Progenitor cell of endocrine pancreas (in vitro differentiated cells): ENCODE measurements at regions not wholly inside any gene's neighbourhood (a gene's known extent, or its start where the extent isn't known, plus 50 kb on each side); places are given as distances from the start of the nearest gene placed in this dataset.

Experiments used
- DNase-seq: peaks from one replicate; pipeline ENCODE4 v3.0.0; 2021; ENCODE audit warnings: low spot score; ENCODE audit not compliant: unreplicated experiment
- H3K27ac Mint-ChIP-seq: 2 replicates; pipeline ENCODE4 v1.8.0; 2021; ENCODE audit warnings: mild to moderate bottlenecking, moderate library complexity, mixed read lengths
- H3K27me3 Mint-ChIP-seq: 2 replicates; pipeline ENCODE4 v1.8.0; 2021; ENCODE audit warnings: mixed read lengths
- H3K36me3 Mint-ChIP-seq: 2 replicates; pipeline ENCODE4 v1.8.0; 2022; ENCODE audit warnings: mixed read lengths; ENCODE audit not compliant: insufficient read depth
- H3K4me1 Mint-ChIP-seq: 2 replicates; pipeline ENCODE4 v1.8.0; 2021; ENCODE audit warnings: low read depth, mixed read lengths
- H3K4me3 Mint-ChIP-seq: 2 replicates; pipeline ENCODE4 v1.8.0; 2021; ENCODE audit warnings: low read depth, mild to moderate bottlenecking, moderate library complexity, mixed read lengths
- H3K9me3 Mint-ChIP-seq: 2 replicates; pipeline ENCODE4 v1.8.0; 2021; ENCODE audit warnings: low read depth, mixed read lengths
- TF ChIP-seq, protein P1 (sequence below): fragments of 200-600 bp; sonication (generic); IDR thresholded peaks from one replicate; pipeline ENCODE4 v1.5.0; 2021; ENCODE audit warnings: antibody characterized with exemption, mild to moderate bottlenecking; ENCODE audit not compliant: unreplicated experiment

- no peaks in the 10 kb centered on the region for H3K36me3 Mint-ChIP-seq
- H3K9me3 Mint-ChIP-seq, result peaks cover 3% of the 10 kb centered on the region
- H3K4me1 Mint-ChIP-seq, result peaks cover 8% of the 10 kb centered on the region
- TF ChIP-seq, protein P1, sequence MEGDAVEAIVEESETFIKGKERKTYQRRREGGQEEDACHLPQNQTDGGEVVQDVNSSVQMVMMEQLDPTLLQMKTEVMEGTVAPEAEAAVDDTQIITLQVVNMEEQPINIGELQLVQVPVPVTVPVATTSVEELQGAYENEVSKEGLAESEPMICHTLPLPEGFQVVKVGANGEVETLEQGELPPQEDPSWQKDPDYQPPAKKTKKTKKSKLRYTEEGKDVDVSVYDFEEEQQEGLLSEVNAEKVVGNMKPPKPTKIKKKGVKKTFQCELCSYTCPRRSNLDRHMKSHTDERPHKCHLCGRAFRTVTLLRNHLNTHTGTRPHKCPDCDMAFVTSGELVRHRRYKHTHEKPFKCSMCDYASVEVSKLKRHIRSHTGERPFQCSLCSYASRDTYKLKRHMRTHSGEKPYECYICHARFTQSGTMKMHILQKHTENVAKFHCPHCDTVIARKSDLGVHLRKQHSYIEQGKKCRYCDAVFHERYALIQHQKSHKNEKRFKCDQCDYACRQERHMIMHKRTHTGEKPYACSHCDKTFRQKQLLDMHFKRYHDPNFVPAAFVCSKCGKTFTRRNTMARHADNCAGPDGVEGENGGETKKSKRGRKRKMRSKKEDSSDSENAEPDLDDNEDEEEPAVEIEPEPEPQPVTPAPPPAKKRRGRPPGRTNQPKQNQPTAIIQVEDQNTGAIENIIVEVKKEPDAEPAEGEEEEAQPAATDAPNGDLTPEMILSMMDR, result no peak
- no peak overlapping the region for H3K27ac Mint-ChIP-seq
- DNase-seq, result no peak
- H3K4me3 Mint-ChIP-seq, result no peak overlapping the region
- peaks cover 29% of the 10 kb centered on the region for H3K27me3 Mint-ChIP-seq
Measured at GRCh38 chr15:97009031-97009431, 678.5 kb downstream of the NR2F2 start.

GRCh38 chr15:97012986-97013385, 682.5 kb downstream of the NR2F2 start:
- no peak for DNase-seq
- H3K36me3 Mint-ChIP-seq, result peaks cover 3% of the 10 kb centered on the region
- H3K9me3 Mint-ChIP-seq, result peaks cover 10% of the 10 kb centered on the region
- H3K4me3 Mint-ChIP-seq, result no peak overlapping the region
- H3K27ac Mint-ChIP-seq, result no peak overlapping the region
- H3K4me1 Mint-ChIP-seq, result peaks cover 8% of the 10 kb centered on the region
- peaks cover 36% of the 10 kb centered on the region for H3K27me3 Mint-ChIP-seq
- TF ChIP-seq, protein P1, result no peak

GRCh38 chr15:97013491-97013890, 683.0 kb downstream of the NR2F2 start:
- Mint-ChIP-seq H3K9me3 (peaks cover 10% of the 10 kb centered on the region), H3K4me1 (peaks cover 8% of the 10 kb centered on the region), H3K36me3 (peaks cover 3% of the 10 kb centered on the region), H3K27me3 (peaks cover 36% of the 10 kb centered on the region), H3K27ac (no peak overlapping the region), H3K4me3 (no peak overlapping the region)
- DNase-seq, result no peak
- TF ChIP-seq, protein P1, result no peak

GRCh38 chr15:97014001-97014400, 683.5 kb downstream of the NR2F2 start:
- TF ChIP-seq, protein P1, result no peak
- Mint-ChIP-seq H3K36me3 (peaks cover 3% of the 10 kb centered on the region), H3K27me3 (peaks cover 35% of the 10 kb centered on the region), H3K9me3 (peaks cover 10% of the 10 kb centered on the region), H3K4me1 (peaks cover 9% of the 10 kb centered on the region), H3K27ac (no peak overlapping the region), H3K4me3 (no peak overlapping the region)
- DNase-seq, result no peak

DNA sequence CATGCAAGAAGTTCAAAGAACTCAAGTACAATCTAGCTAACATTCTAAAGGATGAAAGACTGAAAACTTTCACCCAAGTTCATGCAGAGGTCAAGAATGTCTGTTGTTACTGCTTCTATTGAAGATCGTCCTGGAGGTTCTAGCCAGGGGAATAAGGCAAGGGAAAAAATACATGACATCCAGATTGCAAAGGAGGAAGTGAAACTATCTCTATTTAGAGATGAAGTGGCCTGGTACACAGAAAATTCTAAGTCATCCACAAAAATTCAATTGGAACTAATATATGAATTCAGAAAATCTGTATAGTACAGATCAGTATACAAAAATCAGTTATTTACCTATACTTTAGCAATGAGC, 693.0 kb downstream of the NR2F2 start:
- no peak for DNase-seq
- TF ChIP-seq, protein P1, result no peak
- no peaks in the 10 kb centered on the region for H3K36me3 Mint-ChIP-seq
- no peak overlapping the region for H3K27ac Mint-ChIP-seq
- peaks cover 22% of the 10 kb centered on the region for H3K4me1 Mint-ChIP-seq
- no peak overlapping the region for H3K4me3 Mint-ChIP-seq
- H3K9me3 Mint-ChIP-seq, result peaks cover 9% of the 10 kb centered on the region
- H3K27me3 Mint-ChIP-seq, result peaks cover 29% of the 10 kb centered on the region
